ENCODE measurements at regions not wholly inside any gene's neighbourhood (a gene's known extent, or its start where the extent isn't known, plus 50 kb on each side); places are given as distances from the start of the nearest gene placed in this dataset.

DNA sequence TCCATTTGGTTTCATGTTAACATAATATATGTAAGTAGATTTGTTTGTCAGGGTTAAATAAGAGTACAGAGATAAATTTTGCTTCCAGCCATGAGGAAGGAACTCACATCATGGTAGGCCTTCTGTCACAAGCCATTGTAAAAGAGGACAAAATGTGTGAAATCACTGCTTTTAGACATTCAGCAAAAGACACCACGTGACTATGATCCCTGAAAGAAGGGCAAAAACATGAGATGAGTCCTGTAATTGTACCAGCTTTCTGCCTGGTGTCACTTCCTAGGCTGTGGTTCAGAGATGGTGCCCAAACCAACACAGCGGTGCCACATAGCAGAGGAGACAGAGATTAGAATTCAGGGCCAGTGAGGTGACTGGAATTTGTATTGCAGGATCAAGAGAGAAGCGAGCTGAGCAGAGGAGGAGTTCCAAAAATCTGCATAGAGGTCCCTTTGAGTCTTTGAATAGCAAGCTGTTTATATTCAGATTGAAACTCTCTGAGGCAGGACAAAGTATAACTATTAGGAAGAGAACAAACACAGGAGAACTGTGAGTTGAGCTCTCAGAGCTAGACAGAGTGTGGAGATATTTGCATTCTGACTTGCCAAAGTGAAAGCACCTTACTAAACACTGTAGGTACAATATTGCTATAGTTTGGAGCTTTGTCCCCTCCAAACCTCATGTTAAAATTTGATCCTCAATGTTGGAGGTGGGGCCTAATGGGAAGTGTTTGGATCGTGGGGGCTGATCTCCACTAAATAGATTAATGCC lies 52.6 kb upstream of the PDE7B start:
- TF ChIP-seq, protein P1, sequence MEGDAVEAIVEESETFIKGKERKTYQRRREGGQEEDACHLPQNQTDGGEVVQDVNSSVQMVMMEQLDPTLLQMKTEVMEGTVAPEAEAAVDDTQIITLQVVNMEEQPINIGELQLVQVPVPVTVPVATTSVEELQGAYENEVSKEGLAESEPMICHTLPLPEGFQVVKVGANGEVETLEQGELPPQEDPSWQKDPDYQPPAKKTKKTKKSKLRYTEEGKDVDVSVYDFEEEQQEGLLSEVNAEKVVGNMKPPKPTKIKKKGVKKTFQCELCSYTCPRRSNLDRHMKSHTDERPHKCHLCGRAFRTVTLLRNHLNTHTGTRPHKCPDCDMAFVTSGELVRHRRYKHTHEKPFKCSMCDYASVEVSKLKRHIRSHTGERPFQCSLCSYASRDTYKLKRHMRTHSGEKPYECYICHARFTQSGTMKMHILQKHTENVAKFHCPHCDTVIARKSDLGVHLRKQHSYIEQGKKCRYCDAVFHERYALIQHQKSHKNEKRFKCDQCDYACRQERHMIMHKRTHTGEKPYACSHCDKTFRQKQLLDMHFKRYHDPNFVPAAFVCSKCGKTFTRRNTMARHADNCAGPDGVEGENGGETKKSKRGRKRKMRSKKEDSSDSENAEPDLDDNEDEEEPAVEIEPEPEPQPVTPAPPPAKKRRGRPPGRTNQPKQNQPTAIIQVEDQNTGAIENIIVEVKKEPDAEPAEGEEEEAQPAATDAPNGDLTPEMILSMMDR (IDR thresholded peaks at IDR 0.05; ENCODE audit: low read depth, low read length), result no peak
- TF ChIP-seq, protein P2, sequence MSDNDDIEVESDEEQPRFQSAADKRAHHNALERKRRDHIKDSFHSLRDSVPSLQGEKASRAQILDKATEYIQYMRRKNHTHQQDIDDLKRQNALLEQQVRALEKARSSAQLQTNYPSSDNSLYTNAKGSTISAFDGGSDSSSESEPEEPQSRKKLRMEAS (IDR thresholded peaks at IDR 0.05; ENCODE audit: low read depth, low read length), result no peak
- no peak for TF ChIP-seq POLR2A (IDR thresholded peaks at IDR 0.05; ENCODE audit: extremely low read depth, insufficient read length)
